ENCODE measurements at regions not wholly inside any gene's neighbourhood (a gene's known extent, or its start where the extent isn't known, plus 50 kb on each side); places are given as distances from the start of the nearest gene placed in this dataset.

GRCh38 chr2:150225030-150225429, 262.4 kb downstream of the RND3 start:
- no peak for TF ChIP-seq POLR2A (IDR thresholded peaks at IDR 0.05)
- no peak for TF ChIP-seq CTCF (IDR thresholded peaks at IDR 0.05)

Measured in lower leg skin (tissue), 3 donors.